Lower leg skin (tissue), 4 donors: ENCODE measurements at regions not wholly inside any gene's neighbourhood (a gene's known extent, or its start where the extent isn't known, plus 50 kb on each side); places are given as distances from the start of the nearest gene placed in this dataset.

Source experiments
- DNase-seq, 2 donors: peaks; one replicate each; pipeline ENCODE4 v3.0.0-alpha.2; 2019; ENCODE audit warnings: low spot score in 2 of 2
- H3K4me3 ChIP-seq: fragments of 200-600 bp; sonication (generic); 2 replicates; pipeline ENCODE4 v1.5.1; 2017; ENCODE audit warnings: mild to moderate bottlenecking, low read depth; ENCODE audit not compliant: poor library complexity, severe bottlenecking
- CTCF ChIP-seq, 3 donors: fragments of 450-650 bp; IDR thresholded peaks; one replicate each; pipeline ENCODE4 v1.5.1; 2016; ENCODE audit warnings: antibody characterized with exemption in 3 of 3, mild to moderate bottlenecking in 3 of 3, moderate library complexity in 2 of 3
- POLR2A ChIP-seq, 2 donors: fragments of 450-650 bp; IDR thresholded peaks; one replicate each; pipeline ENCODE4 v1.6.1; 2016 to 2017; ENCODE audit warnings: antibody characterized with exemption in 2 of 2, mild to moderate bottlenecking in 1 of 2, moderate library complexity in 1 of 2
- WGBS, 2 donors: methylation state at CpG; one replicate each; pipeline ENCODE4 v1.1.5; 2018; 5-methylcytosine and 5-hydroxymethylcytosine counted together
- intact Hi-C: fragments of 100-400 bp; cut with DNase I; formaldehyde crosslinking; loops from one replicate; pipeline ENCODE4 v1.15.0; 2023; ENCODE audit warnings: low total_unique reads

GRCh38 chr21:17729455-17729854 lies 89.7 kb downstream of the C21orf91 start:
- TF ChIP-seq CTCF (IDR thresholded peaks at IDR 0.05) (no peak), POLR2A (IDR thresholded peaks at IDR 0.05) (no peak)
- intact Hi-C loops = no loop called here
- H3K4me3 ChIP-seq = no peak overlapping the region
- DNase-seq = no peak
- WGBS, 2 donors = 39 to 70% methylated on average over 2 of the region's 2 CpGs

- H3K4me3 ChIP-seq = no peak overlapping the region
- DNase-seq = no peak
- intact Hi-C loops = no loop called here
- WGBS, 2 donors = 57 to 63% methylated on average over 6 of the region's 6 CpGs
- no peak for TF ChIP-seq POLR2A (IDR thresholded peaks at IDR 0.05)
- TF ChIP-seq CTCF (IDR thresholded peaks at IDR 0.05) = no peak
These were observed 91.8 kb downstream of the C21orf91 start for GRCh38 chr21:17727361-17727760.

GRCh38 chr21:17726047-17726829 lies 92.9 kb downstream of the C21orf91 start:
- DNase-seq = no peak
- no peak overlapping the region for H3K4me3 ChIP-seq
- TF ChIP-seq CTCF (IDR thresholded peaks at IDR 0.05) (no peak), POLR2A (IDR thresholded peaks at IDR 0.05) (no peak)
- intact Hi-C loops = no loop called here
- WGBS, 2 donors = 62 to 65% methylated on average over 8 of the region's 8 CpGs

GRCh38 chr21:17725339-17725738 lies 93.8 kb downstream of the C21orf91 start:
- intact Hi-C loops = no loop called here
- DNase-seq = no peak
- WGBS, 2 donors = 82 to 88% methylated on average over 3 of the region's 3 CpGs
- H3K4me3 ChIP-seq = no peak overlapping the region
- TF ChIP-seq POLR2A (IDR thresholded peaks at IDR 0.05) = no peak
- TF ChIP-seq CTCF (IDR thresholded peaks at IDR 0.05) = no peak

GRCh38 chr21:17712887-17713286 lies 100.2 kb upstream of the BTG3 start:
- intact Hi-C loops = no loop called here
- no peak for DNase-seq
- H3K4me3 ChIP-seq = no peak overlapping the region
- 83 to 97% methylated on average over 2 of the region's 2 CpGs for WGBS, 2 donors
- TF ChIP-seq POLR2A (IDR thresholded peaks at IDR 0.05) = no peak
- TF ChIP-seq CTCF (IDR thresholded peaks at IDR 0.05) = no peak

- TF ChIP-seq CTCF (IDR thresholded peaks at IDR 0.05) (no peak), POLR2A (IDR thresholded peaks at IDR 0.05) (no peak)
- DNase-seq = no peak
- intact Hi-C loops = no loop called here
- H3K4me3 ChIP-seq = no peak overlapping the region
These were observed 99.2 kb upstream of the BTG3 start for GRCh38 chr21:17711896-17712295.
